Uterus (tissue), 3 donors: ENCODE measurements at regions not wholly inside any gene's neighbourhood (a gene's known extent, or its start where the extent isn't known, plus 50 kb on each side); places are given as distances from the start of the nearest gene placed in this dataset.
"Not testable (repeated sequence)": the region's sequence is repeated elsewhere in the genome, so short reads cannot be mapped to it uniquely, and the experiment has no call there.

Experiments
- DNase-seq, 2 donors: peaks; one replicate each; pipeline ENCODE4 v3.0.0-alpha.2; 2019 to 2020
- H3K27ac ChIP-seq, 2 donors: fragments of 200-600 bp; sonication (generic); 1 replicate in 1 of 2; 2 replicates in 1 of 2; pipeline ENCODE4 v1.5.1; 2016 to 2018
- H3K27me3 ChIP-seq, 2 donors: fragments of 200-600 bp; sonication (generic); one replicate each; pipeline ENCODE4 v1.5.1; 2018 to 2019; ENCODE audit warnings: control low read depth in 1 of 2
- H3K36me3 ChIP-seq, 2 donors: fragments of 200-600 bp; sonication (generic); one replicate each; pipeline ENCODE4 v1.5.1; 2019; ENCODE audit warnings: control low read depth in 1 of 2
- H3K4me1 ChIP-seq, 2 donors: fragments of 200-600 bp; sonication (generic); one replicate each; pipeline ENCODE4 v1.5.1; 2018 to 2019; ENCODE audit warnings: control low read depth in 1 of 2
- H3K4me3 ChIP-seq, 2 donors: fragments of 200-600 bp; sonication (generic); 1 replicate in 1 of 2; 2 replicates in 1 of 2; pipeline ENCODE4 v1.5.1; 2018 to 2019; ENCODE audit warnings: mild to moderate bottlenecking in 1 of 2
- H3K9me3 ChIP-seq, 2 donors: fragments of 200-600 bp; sonication (generic); one replicate each; pipeline ENCODE4 v1.5.1; 2019; ENCODE audit warnings: control low read depth in 1 of 2
- POLR2A ChIP-seq, 2 donors: fragments of 450-650 bp; IDR thresholded peaks; one replicate each; pipeline ENCODE4 v1.6.1; 2016; ENCODE audit warnings: antibody characterized with exemption in 2 of 2, mild to moderate bottlenecking in 1 of 2, moderate library complexity in 1 of 2
- intact Hi-C: fragments of 100-400 bp; cut with DNase I; formaldehyde crosslinking; loops from one replicate; pipeline ENCODE4 v1.15.1; 2023; ENCODE audit warnings: low total_unique reads
- TF ChIP-seq, protein P1 (sequence below), 4 experiments: fragments of 200-600 bp in 2 of 4; fragments of 450-650 bp in 2 of 4; sonication (generic) in 2 of 4; IDR thresholded peaks; one replicate each; pipeline ENCODE4 v1.5.1; 2016 to 2019; ENCODE audit warnings: antibody characterized with exemption in 4 of 4, mild to moderate bottlenecking in 2 of 4, moderate library complexity in 1 of 4
- donor health status: DM: yes; HTN: yes; CAD: no.

DNA sequence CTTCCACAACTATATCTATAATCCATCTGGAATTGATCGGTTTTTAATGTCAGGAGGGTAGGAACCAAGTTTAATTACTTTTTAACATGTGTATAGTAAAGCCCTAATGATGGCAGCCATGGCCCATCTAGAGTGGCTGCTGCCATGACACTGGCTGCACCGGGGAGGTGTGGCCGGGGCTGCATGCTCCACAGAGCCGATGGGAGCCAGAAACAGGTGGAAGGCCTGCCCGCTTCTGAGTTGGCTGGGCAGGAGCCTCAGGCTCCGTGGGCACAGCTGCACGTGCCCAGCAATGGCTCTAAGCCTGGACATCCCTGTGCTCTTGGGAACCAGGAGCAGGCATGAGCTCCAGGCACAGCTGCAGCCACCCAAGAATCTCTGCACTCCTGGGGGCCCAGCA is 73.0 kb downstream of the GBP6 start:
- no peak for DNase-seq
- TF ChIP-seq, protein P1, sequence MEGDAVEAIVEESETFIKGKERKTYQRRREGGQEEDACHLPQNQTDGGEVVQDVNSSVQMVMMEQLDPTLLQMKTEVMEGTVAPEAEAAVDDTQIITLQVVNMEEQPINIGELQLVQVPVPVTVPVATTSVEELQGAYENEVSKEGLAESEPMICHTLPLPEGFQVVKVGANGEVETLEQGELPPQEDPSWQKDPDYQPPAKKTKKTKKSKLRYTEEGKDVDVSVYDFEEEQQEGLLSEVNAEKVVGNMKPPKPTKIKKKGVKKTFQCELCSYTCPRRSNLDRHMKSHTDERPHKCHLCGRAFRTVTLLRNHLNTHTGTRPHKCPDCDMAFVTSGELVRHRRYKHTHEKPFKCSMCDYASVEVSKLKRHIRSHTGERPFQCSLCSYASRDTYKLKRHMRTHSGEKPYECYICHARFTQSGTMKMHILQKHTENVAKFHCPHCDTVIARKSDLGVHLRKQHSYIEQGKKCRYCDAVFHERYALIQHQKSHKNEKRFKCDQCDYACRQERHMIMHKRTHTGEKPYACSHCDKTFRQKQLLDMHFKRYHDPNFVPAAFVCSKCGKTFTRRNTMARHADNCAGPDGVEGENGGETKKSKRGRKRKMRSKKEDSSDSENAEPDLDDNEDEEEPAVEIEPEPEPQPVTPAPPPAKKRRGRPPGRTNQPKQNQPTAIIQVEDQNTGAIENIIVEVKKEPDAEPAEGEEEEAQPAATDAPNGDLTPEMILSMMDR (IDR thresholded peaks at IDR 0.05): no peak
- H3K27ac ChIP-seq: no peak overlapping the region
- no peak overlapping the region for H3K4me3 ChIP-seq
- H3K9me3 ChIP-seq: no peaks in the 10 kb centered on the region
- H3K4me1 ChIP-seq: no peaks in the 10 kb centered on the region
- no peaks in the 10 kb centered on the region for H3K27me3 ChIP-seq
- intact Hi-C loops: no loop called here
- H3K36me3 ChIP-seq: no peaks in the 10 kb centered on the region

DNA sequence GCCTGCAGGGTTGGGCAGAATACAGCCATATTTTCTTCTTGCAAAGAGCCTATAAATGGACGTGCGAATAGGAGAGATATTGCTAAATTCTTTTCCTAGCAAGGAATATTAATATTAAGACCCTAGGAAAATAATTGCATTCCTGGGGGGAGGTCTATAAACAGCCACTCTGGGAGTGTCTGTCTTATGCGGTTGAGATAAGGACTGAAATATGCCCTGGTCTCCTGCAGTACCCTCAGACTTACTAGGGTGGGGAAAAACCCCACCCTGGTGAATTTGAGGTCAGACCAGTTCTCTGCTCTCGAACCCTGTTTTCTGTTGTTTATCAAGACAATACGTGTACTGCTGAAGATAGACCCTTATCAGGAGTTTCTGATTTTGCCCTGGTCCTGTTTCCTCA is 74.4 kb downstream of the GBP6 start:
- H3K36me3 ChIP-seq, H3K9me3 ChIP-seq, DNase-seq, H3K27me3 ChIP-seq, H3K27ac ChIP-seq, H3K4me1 ChIP-seq, intact Hi-C loops, H3K4me3 ChIP-seq: not testable (repeated sequence)

DNA sequence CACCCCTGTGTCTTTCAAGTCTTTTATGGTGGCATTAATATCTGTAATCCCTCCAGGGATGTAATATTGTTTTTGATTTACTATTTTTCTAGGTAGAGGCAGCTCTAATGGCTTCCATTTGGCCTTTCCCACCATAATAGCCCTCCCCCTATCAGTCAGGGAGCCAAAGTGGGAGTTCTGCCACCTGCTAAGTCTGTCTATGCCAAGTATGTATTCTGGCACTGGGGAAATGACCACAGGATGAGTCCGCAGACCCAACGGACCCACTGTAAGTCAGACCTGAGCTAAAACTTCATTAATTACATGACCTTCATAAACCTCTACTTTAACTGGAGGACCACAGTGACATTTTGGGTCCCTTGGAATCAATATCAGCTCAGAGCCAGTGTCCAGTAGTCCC is 77.1 kb downstream of the GBP6 start:
- Histone ChIP-seq H3K27me3 (no peaks in the 10 kb centered on the region), H3K36me3 (no peaks in the 10 kb centered on the region), H3K27ac (no peak overlapping the region), H3K9me3 (no peaks in the 10 kb centered on the region), H3K4me3 (no peak overlapping the region), H3K4me1 (no peaks in the 10 kb centered on the region)
- no peak for DNase-seq
- intact Hi-C loops: no loop called here
- no peak for TF ChIP-seq POLR2A (IDR thresholded peaks at IDR 0.05)
- TF ChIP-seq, protein P1 (IDR thresholded peaks at IDR 0.05): no peak

DNA sequence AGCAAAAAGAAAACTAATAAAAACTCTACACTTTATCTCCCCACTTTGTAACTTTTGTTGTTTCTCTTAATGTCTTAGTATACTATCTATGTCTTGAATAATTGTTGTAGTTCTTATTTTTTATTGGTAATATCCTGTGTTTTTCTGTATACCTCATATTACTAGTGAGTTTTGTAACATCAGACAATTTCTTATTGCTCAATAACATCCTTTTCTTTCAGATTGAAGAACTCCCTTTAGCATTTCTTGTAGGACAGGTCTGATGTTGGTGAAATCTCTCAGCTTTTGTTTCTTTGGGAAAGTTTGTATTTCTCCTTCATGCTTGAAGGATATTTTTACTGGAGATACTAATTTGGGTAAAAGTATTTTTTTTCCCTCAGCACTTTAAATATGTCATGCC is 79.8 kb upstream of the LRRC8B start:
- H3K36me3 ChIP-seq: no peaks in the 10 kb centered on the region

DNA sequence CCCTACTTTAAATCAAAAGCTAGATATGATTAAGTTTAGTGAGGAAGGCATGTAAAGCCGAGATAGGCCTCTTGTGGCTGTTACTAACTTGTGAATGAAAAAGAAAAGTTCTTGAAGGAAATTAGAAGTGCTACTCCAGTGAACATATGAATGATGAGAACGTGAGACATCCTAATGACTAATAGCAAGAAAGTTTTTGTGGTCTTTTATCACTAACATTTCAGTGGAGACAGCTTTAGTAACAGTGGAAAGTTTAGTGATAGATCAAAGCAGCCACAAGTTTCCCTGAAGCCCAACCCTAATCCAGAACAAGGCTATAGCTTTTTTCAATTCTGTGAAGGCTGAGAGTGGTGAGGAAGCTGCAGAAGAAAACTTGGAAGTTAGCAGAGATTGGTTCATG is 73.6 kb upstream of the LRRC8B start:
- H3K27ac ChIP-seq: no peak overlapping the region
- no peaks in the 10 kb centered on the region for H3K27me3 ChIP-seq
- no peaks in the 10 kb centered on the region for H3K4me1 ChIP-seq
- H3K9me3 ChIP-seq: no peaks in the 10 kb centered on the region
- no peaks in the 10 kb centered on the region for H3K36me3 ChIP-seq
- no peak for DNase-seq
- intact Hi-C loops: no loop called here
- no peak overlapping the region for H3K4me3 ChIP-seq
- TF ChIP-seq POLR2A (IDR thresholded peaks at IDR 0.05): no peak
- TF ChIP-seq, protein P1 (IDR thresholded peaks at IDR 0.05): no peak

More for the DNA sequence above, 79.8 kb upstream of the LRRC8B start:
- intact Hi-C loops: no loop called here
- no peaks in the 10 kb centered on the region for H3K27me3 ChIP-seq
- no peak for TF ChIP-seq POLR2A (IDR thresholded peaks at IDR 0.05)
- TF ChIP-seq, protein P1 (IDR thresholded peaks at IDR 0.05): no peak
- no peaks in the 10 kb centered on the region for H3K9me3 ChIP-seq
- DNase-seq: no peak
- H3K4me3 ChIP-seq: no peak overlapping the region
- H3K4me1 ChIP-seq: no peaks in the 10 kb centered on the region
- no peak overlapping the region for H3K27ac ChIP-seq
